DMS114 treated with DMSO at 0.1 percent for 48 hours (cell line): ENCODE measurements at regions not wholly inside any gene's neighbourhood (a gene's known extent, or its start where the extent isn't known, plus 50 kb on each side); places are given as distances from the start of the nearest gene placed in this dataset.
"Not testable (repeated sequence)": the region's sequence is repeated elsewhere in the genome, so short reads cannot be mapped to it uniquely, and the experiment has no call there.

Experiments
- DNase-seq: peaks from one replicate; lab custom pipeline; 2025; ENCODE audit not compliant: unreplicated experiment; lab: John Stamatoyannopoulos, UW

DNA sequence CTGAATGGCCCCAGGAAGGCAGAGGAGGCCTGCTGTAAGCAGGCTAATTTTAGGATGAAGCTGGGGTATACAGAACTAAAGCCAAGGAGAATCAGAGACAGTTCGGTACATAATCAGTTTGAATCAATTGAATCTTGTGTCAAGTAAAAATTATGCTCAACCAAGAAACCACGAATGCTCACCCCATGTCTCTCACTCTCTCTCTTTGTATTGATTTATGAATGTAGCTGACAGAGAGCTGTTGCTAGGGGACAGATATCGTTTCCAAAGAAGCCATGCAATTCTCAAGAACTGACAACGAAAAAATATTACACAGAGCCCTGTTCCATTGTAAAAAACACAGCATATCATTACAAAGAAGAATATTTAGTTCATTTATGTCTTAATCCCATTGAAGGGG, 151.1 kb upstream of the PKP2 start:
- DNase-seq, result no peak

DNA sequence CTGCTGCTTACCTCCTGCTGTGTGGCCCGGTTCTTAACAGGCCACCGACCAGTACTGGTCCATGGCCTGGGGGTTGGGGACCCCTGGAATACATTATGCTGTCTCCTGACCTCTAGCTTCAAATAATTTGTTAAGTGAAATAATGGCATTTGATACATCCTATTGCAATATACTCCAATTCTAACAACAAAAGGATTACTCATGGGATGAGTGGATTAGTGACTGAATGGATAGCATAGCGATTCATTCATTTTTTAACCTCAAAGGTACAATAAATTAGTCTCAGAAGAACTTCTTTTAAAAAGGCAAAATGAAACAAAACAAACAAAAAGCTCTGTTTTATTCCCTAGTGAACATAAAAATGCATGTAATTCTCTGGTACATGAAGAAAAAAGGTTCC, 147.9 kb upstream of the PKP2 start:
- no peak for DNase-seq

DNA sequence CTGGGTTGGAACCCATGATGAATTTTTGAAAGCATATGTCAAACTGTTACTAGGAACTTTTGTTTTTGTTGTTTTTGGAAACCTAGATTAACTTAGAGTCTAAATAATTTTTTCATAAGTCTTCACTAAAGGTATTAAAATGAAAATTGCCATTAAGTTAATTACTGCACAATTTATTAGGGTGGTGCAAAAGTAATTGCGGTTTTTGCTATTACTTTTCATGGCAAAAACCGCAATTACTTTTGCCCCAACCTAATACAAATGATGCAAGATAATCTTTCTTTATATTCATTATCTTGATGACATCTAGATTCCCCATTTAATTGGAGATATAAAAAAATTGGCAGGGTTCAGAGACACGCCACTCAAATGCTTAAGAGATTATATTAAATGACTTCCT, 145.0 kb upstream of the PKP2 start:
- DNase-seq, result no peak

DNA sequence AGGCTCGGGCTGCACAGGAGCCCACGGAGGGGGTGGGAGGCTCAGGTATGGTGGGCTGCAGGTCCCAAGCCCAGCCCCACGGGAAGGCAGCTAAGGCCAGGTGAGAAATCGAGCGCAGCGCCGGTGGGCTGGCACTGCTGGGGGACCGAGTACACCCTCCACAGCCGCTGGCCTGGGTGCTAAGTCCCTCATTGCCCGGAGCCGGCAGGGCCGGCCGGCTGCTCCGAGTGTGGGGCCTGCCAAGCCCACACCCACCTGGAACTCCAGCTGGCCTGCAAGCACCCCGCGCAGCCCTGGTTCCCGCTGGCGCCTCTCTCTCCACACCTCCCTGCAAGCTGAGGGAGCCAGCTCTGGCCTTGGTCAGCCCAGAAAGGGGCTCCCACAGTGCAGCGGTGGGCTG, 137.4 kb upstream of the PKP2 start:
- DNase-seq, result not testable (repeated sequence)

DNA sequence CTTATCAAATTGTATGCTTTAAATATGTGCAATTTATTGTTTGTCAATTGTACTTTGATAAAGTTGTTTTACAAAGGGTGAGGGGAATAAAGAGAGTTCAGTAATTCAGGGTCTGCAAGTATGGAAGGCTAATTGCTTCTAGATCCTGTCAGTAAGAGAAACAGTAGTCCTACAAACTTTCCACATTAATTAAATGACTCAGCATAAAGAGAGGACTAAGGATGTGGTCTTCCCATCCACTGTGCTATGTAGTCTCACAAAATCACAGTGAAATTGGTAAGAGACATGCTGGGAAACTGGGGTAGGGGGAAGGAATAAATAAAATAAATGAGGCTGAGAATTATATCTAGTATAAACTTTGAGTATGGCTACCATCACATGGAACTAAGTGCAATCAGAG, 130.2 kb upstream of the PKP2 start:
- no peak for DNase-seq

DNA sequence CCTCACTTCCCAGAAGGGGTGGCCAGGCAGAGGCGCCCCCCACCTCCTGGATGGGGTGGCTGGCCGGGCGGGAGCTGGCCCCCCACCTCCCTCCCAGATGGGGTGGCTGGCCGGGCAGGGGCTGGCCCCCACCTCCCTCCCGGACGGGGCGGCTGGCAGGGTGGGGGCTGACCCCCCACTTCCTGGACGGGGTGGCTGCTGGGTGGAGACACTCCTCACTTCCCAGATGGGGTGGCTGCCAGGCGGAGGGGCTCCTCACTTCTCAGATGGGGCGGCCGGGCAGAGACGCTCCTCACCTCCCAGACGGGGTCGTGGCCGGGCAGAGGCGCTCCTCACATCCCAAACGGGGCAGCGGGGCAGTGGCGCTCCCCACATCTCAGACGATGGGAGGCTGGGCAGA, 126.1 kb upstream of the PKP2 start:
- not testable (repeated sequence) for DNase-seq

DNA sequence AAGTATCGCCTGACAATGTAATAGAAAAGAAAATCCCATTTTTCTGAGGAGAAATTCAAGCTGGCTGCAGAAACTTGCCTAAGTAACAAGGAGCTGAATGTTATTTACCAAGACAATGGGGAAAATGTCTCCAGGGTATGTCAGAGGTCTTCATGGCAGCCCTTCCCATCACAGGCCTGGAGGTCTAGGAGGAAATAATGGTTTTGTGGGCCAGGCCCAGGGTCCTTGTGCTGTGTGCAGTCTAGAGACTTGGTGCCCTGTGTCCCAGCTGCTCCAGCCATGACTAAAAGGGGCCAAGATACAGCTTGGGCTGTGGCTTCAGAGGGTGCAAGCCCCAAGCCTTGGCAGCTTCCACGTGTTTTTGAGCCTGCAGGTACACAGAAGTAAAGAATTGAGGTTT, 120.5 kb upstream of the PKP2 start:
- not testable (repeated sequence) for DNase-seq

DNA sequence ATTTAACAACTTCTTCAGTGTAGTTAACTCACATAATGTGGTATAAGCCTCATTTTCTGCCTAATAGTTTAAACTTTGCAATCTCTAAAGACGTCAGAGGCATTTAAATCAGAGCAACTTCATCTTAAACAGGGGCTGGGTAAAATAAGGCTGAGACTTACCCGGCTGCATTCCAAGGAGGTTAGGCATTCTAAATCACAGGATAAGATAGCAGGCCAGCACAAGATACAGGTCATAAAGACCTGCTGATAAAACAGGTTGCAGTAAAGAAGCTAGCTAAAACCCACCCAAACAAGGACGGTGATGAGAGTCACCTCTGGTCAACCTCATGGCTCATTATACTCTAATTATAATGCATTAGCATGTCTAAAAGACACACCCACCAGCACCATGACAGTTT, 115.6 kb upstream of the PKP2 start:
- no peak for DNase-seq

DNA sequence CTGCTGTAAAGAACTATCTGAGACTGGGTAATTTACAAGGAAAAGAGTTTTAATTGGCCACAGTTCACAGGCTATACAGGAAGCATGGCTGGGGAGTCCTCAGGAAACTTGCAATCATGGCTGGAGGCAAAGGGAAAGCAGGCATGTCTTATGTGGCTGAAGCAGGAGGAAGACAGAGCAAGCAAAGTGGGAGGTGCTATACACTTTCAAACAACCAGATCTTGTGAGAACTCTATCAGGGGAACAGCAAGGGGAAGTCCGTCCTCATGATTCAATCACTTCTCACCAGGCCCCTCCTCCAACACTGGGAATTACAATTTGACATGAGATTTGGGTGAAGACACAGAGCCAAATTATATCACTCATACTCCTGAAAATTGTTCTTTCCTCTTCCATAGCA, 109.5 kb upstream of the PKP2 start:
- no peak for DNase-seq

DNA sequence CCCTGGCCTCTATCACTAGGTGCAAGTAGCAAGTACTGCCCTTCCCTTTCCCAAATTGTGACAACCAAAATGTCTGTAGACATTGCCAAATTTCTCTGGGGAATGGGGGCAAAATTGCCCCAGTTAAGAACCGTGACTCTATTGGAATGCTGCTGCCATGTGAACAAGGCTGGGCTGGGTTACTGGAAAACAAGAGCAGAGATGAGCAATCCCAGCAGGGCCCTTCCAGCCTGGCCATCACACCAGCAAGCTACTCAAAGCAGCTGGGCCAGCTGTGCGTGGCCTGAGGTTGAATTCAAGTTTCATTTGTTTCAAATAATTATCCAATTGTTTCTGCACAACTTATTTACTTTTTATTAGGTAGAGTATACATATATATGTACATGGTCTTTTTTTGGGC, 103.4 kb upstream of the PKP2 start:
- DNase-seq, result no peak

DNA sequence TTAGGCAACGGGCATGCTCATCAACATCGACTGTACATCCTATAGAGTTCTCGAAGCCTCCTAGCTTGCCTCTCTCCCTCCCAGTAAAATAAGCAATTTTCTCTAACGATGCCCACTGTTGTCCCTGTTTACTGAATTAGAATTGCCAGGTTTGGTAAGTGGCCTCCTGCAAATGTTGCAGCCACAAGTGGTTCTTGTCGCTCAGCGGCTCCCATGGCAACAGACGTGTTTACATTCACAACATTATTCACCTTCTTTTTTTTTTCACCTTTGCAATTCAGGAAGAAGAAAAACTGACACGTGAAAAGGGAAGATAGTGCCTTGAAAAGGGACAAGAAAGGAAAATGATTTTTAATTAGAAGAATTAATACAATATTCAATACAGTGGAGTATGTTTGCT, 100.9 kb upstream of the PKP2 start:
- DNase-seq, result no peak

DNA sequence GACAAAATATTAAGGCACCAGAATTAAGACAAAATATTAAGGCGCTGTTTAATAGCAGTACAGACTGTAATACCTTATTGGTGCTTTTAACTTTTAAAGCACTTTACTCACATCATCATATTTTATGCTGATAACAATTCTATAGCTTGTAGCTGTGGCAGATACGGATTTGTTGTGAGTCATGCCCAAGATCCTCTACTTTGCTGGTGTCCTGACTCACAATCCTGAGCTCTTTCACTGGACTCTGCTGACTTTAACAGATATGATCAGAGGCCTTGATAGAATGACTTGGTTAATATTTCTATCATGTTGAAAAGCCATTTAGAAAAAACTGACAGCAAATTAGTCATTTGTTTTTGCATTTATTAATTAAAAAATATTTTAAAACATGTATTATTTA, 99.0 kb upstream of the PKP2 start:
- no peak for DNase-seq

DNA sequence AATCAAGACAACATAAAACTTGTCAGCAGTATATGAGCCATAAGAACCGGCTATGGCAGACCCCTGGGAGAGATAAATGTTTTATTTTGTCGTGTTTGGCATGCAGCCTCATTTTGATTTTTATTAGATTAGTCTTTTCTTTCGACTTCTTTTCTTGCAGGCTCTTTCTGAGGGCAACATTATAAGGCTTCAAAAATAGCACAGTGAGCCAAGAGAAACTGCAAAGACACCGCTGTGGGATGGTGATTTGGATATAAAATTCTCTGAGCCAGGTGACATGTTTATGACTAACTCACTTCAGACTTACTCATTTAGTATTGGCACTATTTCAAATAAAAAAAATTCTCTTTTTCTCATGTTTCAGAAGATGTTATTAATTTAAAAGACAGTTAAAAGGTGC, 96.8 kb upstream of the PKP2 start:
- no peak for DNase-seq

DNA sequence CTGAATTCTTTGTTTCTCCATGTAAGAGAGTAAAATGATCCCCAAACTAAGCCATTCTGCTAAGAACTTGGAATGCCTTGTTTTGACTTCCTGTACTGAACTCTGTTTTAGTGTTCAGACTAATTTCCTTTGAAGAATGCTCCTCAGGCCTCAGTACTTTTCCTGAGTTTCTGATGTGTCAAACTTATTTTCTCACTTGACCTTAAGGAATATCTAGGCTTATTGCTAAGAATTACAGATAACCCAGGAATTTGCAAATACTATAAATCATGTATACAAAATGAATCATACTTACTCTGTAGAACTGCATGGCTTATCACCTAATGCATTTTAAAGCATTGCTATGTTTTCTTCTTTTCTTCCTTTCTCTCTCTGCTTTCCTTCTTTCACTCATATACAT, 93.1 kb upstream of the PKP2 start:
- no peak for DNase-seq

DNA sequence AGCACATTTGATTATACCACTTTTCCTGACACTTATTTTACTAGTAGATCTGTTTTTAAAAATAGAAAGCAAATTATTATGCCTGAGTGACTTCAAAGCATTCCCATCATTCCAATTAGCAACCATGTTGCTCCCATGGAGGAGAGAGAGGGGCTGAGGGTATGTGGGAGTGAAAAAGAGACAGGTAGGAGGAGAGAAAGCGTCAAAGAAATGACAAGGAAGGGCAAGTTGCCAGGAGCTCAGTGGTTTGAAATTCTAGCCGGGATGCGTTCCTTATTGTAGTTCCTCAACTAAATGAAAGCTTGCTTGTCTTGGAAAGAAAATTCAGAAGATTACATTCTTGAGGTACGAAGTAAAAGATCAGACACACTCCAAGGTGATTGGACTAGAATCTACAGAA, 92.4 kb upstream of the PKP2 start:
- DNase-seq, result no peak

DNA sequence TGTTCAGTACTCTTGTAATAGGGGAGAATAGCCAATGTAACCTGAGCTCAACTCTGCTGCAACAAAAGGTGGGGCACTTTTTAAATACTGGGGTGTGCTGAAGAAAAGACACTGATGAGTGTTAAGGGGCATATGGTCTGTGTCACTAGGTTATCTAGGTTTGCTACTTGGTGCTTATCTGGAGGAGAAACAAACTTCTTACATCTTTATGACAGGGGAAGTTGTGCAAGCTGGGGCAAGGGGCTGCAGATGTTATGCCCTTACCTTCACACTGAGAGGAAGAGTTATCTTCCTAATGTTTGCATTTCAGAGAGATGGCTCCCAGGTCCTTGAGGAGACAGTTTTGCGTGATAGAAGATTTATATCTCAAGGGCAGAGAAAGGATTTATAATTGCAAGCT, 90.9 kb upstream of the PKP2 start:
- no peak for DNase-seq

DNA sequence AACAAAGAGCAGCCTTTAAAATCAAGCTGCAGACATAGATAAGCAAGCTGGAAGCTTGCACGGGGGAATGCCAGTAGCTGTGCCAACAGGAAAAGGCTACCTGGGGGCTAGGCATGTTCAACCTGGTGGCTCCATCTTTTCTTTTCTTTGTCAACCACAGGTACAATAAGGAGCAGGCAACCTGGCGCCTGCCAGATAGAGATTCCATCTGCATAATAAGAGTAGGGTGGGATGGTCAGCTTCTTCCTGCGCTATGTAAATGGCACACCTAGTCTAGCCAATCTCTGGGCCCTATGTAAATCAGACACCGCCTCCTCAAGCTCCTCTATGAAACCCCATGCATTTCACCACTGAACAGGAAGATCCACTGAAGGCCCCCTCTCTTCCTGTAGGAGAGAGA, 87.4 kb upstream of the PKP2 start:
- DNase-seq, result no peak

DNA sequence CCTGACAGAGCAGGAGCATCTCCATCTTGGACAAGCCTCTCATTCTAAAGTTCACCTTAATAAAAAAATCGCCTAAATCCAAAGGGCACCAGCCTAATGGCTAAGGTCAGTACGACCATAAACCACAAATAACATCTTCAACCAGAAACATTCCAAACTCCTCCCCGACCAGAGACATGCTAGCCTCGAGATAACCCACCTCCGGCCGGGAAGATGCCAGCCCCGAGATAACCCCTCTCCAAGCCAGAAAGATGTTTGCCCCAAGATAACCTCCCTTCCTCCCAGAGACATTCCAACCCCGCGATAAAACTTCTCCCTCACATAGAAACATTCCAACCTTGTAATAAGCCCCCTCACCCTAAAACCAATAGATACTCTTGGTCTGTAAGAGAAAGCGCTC, 86.8 kb upstream of the PKP2 start:
- DNase-seq, result no peak

DNA sequence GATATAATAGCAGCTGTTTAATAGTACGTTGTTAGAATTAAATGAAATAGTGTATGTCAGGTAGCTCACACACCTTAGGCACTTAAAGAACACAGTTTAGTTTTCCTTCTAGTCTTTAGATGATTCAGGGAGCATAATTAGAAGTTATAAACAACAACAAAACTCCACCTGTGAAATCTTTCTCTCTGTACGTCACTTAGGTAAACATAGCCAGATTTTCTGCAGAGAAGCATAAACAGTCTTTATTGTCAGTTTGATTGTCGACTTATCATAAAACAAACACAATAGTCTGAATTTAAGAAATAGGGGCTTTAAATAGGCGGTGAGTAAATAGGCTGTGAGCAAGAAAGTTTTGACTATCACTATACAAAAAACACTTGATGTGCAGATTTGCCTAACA, 84.6 kb upstream of the PKP2 start:
- no peak for DNase-seq

DNA sequence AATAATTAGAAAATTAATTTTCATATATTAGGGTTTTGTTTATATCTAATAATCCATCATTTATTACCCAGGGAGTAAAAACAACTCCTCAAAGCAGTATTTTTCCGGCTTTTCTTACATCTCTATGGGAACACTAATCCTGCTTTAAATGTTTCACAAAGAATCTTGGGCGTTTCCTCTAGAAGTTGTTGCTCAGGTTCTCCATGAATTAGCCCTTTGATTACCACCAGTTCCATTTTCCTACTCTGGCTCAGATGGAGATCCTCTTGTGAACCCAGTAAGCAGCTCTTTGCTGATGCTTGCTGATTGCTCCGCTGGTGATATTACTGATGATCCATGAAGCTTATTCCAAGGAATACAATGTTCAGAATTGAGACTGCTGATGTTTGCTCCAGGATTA, 78.5 kb upstream of the PKP2 start:
- no peak for DNase-seq

DNA sequence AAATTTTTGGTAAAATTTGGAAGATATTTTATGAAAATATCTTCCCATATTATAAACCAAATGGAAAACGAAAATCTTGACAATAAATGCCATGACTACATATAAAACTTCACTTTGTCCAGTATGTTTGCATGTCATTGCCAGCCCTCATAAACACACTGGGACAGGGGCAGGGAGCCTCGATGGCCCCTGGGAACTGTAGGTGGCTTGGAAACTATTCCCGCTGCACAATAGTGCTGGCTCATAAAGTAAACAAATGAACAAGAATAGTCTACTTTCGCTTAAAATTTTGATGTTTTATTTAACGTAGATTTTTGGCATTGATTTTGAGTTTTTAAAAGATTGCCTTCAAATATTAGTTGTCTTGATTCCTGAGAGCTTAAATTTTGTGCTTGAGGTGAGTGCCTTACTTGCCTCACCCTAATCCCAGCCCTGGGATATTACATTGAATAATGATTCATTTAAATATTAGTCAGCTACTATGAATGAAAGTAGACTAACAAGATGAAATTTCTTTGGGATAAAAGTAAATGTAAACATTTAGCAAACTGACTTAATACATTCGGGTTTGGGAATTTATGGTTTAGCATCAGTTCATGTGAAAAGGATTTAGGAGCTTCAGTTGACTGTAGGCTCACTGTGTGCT, 74.0 kb upstream of the PKP2 start:
- no peak for DNase-seq

DNA sequence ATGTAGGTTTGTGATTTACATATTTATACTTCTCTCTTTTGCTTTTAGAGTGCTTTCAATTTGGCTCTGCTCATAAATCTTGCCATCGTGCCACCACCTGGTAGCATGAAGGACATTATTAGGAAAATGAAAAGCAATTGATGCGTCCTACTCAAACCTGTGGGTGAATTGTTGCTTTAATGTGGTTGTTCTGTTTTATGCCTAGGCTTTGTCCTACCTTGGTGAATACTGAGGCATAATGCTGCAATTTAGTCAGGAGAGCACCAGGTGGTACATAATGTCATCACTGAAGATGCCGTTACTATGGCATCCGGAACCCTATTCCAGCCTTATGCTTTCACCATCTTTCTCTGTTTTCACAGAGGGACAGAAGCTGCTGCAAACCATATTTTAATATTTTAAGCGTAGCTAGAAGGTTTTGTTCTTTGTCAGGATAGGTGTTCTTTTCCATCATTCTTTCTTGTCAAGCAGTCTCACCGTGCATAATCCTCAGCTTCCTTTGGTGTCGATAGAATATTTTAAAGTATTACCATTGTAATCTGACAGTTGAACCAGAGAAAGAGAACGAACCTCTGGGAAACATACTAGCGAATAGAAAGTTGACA, 68.5 kb upstream of the PKP2 start:
- DNase-seq, result peak; percentile 3

DNA sequence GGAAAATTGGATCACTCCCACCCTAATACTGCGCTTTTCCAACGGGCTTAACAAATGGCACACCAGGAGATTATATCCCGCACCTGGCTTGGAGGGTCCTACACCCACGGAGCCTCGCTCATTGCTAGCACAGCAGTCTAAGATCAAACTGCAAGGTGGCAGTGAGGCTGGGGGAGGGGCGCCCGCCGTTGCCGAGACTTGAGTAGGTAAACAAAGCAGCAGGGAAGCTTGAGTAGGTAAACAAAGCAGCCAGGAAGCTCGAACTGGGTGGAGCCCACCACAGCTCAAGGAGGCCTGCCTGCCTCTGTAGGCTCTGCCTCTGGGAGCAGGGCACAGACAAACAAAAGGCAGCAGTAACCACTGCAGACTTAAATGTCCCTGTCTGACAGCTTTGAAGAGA, 59.8 kb upstream of the PKP2 start:
- not testable (repeated sequence) for DNase-seq
